ENCODE measurements at regions not wholly inside any gene's neighbourhood (a gene's known extent, or its start where the extent isn't known, plus 50 kb on each side); places are given as distances from the start of the nearest gene placed in this dataset.

GRCh38 chr1:36711480-36711879 lies 228.8 kb upstream of the CSF3R start:
- no peak for TF ChIP-seq CTCF (IDR thresholded peaks at IDR 0.05 in 4 of 5, conservative IDR thresholded peaks at IDR 0.05 in 1 of 5)
- TF ChIP-seq POLR2A (IDR thresholded peaks at IDR 0.05): no peak

Data from gastrocnemius medialis (tissue), 4 donors.